Brain microvascular endothelial cell (primary cell): ENCODE measurements at regions not wholly inside any gene's neighbourhood (a gene's known extent, or its start where the extent isn't known, plus 50 kb on each side); places are given as distances from the start of the nearest gene placed in this dataset.

Experiments
- DNase-seq: peaks from one replicate; pipeline ENCODE4 v3.0.0-alpha.2; 2020
- H3K27ac ChIP-seq: fragments of 250-450 bp; sonication (Bioruptor Pico); 2 replicates; pipeline ENCODE4 v1.5.1; 2020; ENCODE audit warnings: mild to moderate bottlenecking, moderate library complexity
- H3K27me3 ChIP-seq: fragments of 250-450 bp; sonication (Bioruptor Pico); replicated peaks from 2 replicates; pipeline ENCODE4 v1.5.1; 2020; ENCODE audit warnings: mild to moderate bottlenecking
- H3K36me3 ChIP-seq: fragments of 250-450 bp; sonication (Bioruptor Pico); replicated peaks from 2 replicates; pipeline ENCODE4 v1.5.1; 2020; ENCODE audit warnings: mild to moderate bottlenecking
- H3K4me3 ChIP-seq: 2 replicates; pipeline ENCODE4 v1.5.1; 2011; ENCODE audit warnings: low read depth, mild to moderate bottlenecking, control low read depth, low read length, moderate library complexity
- in situ Hi-C: cut with HindIII; loops from 2 replicates; pipeline ENCODE4 v1.10.0; 2017; ENCODE audit warnings: low sequenced_read_pairs, low pct_ligation_motif_present
- TF ChIP-seq, protein P1 (sequence below): IDR thresholded peaks from 2 replicates; pipeline ENCODE4 v1.5.1; 2011; ENCODE audit warnings: low read depth, mild to moderate bottlenecking, moderate library complexity, low read length, control low read depth, inconsistent platforms; ENCODE audit errors: missing control alignments

DNA sequence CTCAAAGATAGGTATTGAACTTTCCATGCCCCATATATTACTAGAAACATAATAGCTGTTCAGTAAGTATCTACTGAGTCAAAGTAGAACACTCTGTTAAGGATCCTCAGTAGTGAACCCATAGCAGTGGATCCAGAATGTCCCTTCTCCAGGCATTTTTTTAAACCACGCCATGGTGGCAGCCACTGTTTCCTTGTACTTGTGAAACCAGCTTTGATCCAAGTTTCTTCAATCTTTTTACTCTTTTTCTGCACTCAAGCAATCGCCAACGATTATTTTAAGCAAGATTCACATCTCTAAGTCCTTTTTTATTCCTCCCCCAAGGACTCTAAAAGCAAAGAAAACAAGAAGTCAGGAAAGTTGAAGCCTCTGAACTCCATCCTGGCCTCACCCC is 291.2 kb upstream of the SLC14A2 start:
- TF ChIP-seq, protein P1, sequence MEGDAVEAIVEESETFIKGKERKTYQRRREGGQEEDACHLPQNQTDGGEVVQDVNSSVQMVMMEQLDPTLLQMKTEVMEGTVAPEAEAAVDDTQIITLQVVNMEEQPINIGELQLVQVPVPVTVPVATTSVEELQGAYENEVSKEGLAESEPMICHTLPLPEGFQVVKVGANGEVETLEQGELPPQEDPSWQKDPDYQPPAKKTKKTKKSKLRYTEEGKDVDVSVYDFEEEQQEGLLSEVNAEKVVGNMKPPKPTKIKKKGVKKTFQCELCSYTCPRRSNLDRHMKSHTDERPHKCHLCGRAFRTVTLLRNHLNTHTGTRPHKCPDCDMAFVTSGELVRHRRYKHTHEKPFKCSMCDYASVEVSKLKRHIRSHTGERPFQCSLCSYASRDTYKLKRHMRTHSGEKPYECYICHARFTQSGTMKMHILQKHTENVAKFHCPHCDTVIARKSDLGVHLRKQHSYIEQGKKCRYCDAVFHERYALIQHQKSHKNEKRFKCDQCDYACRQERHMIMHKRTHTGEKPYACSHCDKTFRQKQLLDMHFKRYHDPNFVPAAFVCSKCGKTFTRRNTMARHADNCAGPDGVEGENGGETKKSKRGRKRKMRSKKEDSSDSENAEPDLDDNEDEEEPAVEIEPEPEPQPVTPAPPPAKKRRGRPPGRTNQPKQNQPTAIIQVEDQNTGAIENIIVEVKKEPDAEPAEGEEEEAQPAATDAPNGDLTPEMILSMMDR: no peak
- no peaks in the 10 kb centered on the region for H3K27me3 ChIP-seq
- H3K27ac ChIP-seq: no peak overlapping the region
- H3K36me3 ChIP-seq: no peaks in the 10 kb centered on the region
- DNase-seq: no peak
- H3K4me3 ChIP-seq: no peak overlapping the region
- in situ Hi-C loops: no loop called here

DNA sequence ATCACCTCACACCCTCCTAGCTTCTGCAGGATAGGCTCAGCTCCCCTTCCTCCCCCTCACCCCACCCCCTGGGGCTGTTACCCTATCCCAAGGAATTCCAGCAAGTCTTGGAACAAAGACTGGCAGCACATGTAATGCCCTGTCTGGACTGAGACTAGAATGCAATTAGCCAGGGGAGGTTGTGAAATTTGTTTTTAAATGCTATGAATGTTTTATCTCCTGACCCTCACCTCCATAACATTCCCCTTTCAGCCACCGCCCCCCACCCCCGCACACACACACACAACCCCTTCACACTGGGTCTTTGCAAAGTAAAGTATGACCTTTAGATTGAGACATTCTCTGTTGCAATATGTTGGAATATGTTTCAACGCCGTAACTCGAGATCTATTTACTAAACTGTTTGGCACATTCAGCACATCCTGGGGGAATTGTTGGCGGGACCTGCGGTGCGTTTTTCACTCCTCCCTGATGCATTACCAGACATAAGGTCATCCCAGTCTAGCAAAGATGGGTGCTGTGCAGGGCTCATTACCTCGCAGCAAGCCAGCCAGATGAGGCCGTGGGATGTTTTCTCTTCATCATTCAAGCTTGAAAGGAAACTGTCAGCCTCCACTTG is 290.7 kb upstream of the SLC14A2 start:
- H3K4me3 ChIP-seq: no peak overlapping the region
- H3K27me3 ChIP-seq: no peaks in the 10 kb centered on the region
- in situ Hi-C loops: no loop called here
- DNase-seq: peak; percentile 23
- H3K27ac ChIP-seq: no peak overlapping the region
- TF ChIP-seq, protein P1: no peak
- H3K36me3 ChIP-seq: no peaks in the 10 kb centered on the region

DNA sequence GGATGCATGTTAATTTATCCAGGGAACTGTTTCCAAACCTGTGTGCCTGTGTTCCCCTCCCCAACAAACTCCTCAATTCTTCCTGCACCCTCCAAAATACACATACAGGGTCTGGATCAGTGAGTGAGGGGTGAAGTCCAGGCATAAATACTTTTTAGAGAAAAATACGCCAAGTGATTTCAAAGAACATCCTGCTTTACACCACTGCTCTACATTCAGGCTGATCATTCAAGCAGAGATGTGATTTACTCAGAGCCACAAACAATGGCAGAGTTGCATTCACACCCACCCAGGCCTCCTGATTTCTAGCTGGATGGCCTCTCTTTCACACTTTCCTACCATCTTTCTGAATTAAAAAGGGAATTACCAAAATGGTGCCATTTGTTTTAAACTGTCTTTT is 289.5 kb upstream of the SLC14A2 start:
- H3K27me3 ChIP-seq: no peaks in the 10 kb centered on the region
- no peak overlapping the region for H3K4me3 ChIP-seq
- H3K36me3 ChIP-seq: no peaks in the 10 kb centered on the region
- TF ChIP-seq, protein P1: no peak
- in situ Hi-C loops: no loop called here
- no peak for DNase-seq
- no peak overlapping the region for H3K27ac ChIP-seq

DNA sequence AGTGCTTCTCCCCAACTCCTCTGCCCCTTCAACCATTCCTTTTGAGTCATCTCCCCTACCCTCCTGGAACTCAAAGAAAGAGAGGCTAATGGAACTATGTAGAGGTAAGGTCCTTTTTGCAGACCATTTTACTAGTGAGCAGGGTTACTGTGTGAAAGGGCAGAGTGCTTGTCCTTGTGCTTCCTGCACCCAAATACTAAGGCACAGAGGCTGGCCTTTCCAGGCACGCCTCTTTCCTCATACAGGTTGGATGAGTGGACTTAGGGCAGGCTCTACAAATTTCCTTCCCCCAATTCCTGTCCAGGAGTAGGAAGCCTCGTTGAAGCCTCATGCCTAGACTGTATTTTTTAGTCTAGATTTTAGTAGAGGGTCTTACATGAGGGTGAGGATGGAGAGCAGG is 288.8 kb upstream of the SLC14A2 start:
- no peak overlapping the region for H3K4me3 ChIP-seq
- H3K27ac ChIP-seq: no peak overlapping the region
- DNase-seq: no peak
- no peaks in the 10 kb centered on the region for H3K27me3 ChIP-seq
- TF ChIP-seq, protein P1: no peak
- in situ Hi-C loops: no loop called here
- H3K36me3 ChIP-seq: no peaks in the 10 kb centered on the region

DNA sequence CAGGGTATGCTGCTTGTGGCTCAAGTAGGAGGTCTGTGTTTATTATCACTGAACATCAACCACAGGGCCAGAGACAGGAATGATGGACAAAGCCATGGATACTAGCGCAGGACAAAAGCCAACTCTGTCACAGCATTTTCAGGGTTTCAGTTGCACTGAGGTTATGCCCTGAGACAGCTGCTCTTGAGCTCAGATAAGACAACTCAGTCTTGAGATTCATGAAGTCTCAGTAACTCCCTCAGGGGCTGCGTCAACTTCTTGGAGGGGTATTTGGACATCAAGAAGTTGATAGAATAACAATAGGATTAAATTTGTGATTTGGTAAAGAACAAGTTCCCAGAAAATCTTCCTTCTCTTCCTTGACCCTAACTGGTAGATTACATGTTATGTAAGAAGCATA is 287.0 kb upstream of the SLC14A2 start:
- DNase-seq: no peak
- Histone ChIP-seq H3K27ac (no peak overlapping the region), H3K27me3 (no peaks in the 10 kb centered on the region), H3K36me3 (no peaks in the 10 kb centered on the region), H3K4me3 (no peak overlapping the region)
- TF ChIP-seq, protein P1: no peak
- in situ Hi-C loops: no loop called here

DNA sequence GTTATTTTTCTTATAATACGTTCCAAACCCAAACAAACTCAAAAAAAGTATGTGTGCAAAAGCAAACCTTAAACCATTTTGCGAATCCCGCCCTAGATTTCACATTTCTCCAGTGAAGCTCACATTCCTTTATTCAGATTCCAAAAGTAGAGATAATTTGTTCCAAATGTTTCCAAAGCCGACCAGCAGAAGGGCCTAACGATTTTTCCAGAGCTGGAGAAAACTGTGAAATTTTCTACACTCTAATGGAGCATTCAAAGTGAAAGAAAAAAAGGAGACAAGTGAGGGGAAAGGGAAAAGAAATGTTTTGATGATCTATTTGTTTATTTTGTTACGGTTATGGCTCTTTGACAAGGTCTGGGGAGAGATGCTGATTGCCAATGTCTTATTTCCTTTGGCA is 286.5 kb upstream of the SLC14A2 start:
- in situ Hi-C loops: no loop called here
- no peak for DNase-seq
- H3K4me3 ChIP-seq: no peak overlapping the region
- H3K36me3 ChIP-seq: no peaks in the 10 kb centered on the region
- TF ChIP-seq, protein P1: no peak
- H3K27me3 ChIP-seq: no peaks in the 10 kb centered on the region
- no peak overlapping the region for H3K27ac ChIP-seq
